A549 (cell line): ENCODE measurements at regions not wholly inside any gene's neighbourhood (a gene's known extent, or its start where the extent isn't known, plus 50 kb on each side); places are given as distances from the start of the nearest gene placed in this dataset.

Experiments used
- CTCF ChIP-seq: fragments of >200 bp; sonication (Bioruptor Twin); formaldehyde crosslinking; IDR thresholded peaks from 3 replicates; pipeline ENCODE4 v1.5.1; 2016
- EP300 ChIP-seq, 2 experiments: fragments of >200 bp; sonication (Bioruptor Twin); formaldehyde crosslinking; IDR thresholded peaks; 2 replicates in 1 of 2; 3 replicates in 1 of 2; pipeline ENCODE4 v1.6.1; 2016 to 2017
- POLR2A ChIP-seq: IDR thresholded peaks from 2 replicates; pipeline ENCODE4 v1.6.1; 2012; ENCODE audit warnings: mild to moderate bottlenecking, low read length
- RAD21 ChIP-seq, 2 experiments: fragments of >200 bp in 1 of 2; sonication (Bioruptor Twin) in 1 of 2; formaldehyde crosslinking in 1 of 2; IDR thresholded peaks in 1 of 2; conservative IDR thresholded peaks in 1 of 2; 2 replicates in 1 of 2; 3 replicates in 1 of 2; pipeline ENCODE4 v1.6.1; 2012 to 2018; ENCODE audit warnings: inconsistent platforms in 1 of 2
- USF2 ChIP-seq: fragments of 450-650 bp; IDR thresholded peaks from 2 replicates; pipeline ENCODE4 v1.6.1; 2014; ENCODE audit warnings: antibody characterized with exemption
- TF ChIP-seq, protein P1 (sequence below): IDR thresholded peaks from 2 replicates; pipeline ENCODE4 v1.6.1; 2012

- TF ChIP-seq POLR2A (no peak), CTCF (no peak), RAD21 (conservative IDR thresholded peaks at IDR 0.05 in 1 of 2, IDR thresholded peaks at IDR 0.05 in 1 of 2) (no peak), EP300 (IDR thresholded peaks at IDR 0.05) (no peak), USF2 (no peak)
- TF ChIP-seq, protein P1, sequence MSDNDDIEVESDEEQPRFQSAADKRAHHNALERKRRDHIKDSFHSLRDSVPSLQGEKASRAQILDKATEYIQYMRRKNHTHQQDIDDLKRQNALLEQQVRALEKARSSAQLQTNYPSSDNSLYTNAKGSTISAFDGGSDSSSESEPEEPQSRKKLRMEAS = no peak
These were observed 868.6 kb downstream of the METTL15 start for GRCh38 chr11:28976801-28977145.
